NCI-H1092 (cell line): ENCODE measurements at regions not wholly inside any gene's neighbourhood (a gene's known extent, or its start where the extent isn't known, plus 50 kb on each side); places are given as distances from the start of the nearest gene placed in this dataset.

ENCODE experiments used
- DNase-seq: peaks from one replicate; lab custom pipeline; 2025; lab: John Stamatoyannopoulos, UW

DNA sequence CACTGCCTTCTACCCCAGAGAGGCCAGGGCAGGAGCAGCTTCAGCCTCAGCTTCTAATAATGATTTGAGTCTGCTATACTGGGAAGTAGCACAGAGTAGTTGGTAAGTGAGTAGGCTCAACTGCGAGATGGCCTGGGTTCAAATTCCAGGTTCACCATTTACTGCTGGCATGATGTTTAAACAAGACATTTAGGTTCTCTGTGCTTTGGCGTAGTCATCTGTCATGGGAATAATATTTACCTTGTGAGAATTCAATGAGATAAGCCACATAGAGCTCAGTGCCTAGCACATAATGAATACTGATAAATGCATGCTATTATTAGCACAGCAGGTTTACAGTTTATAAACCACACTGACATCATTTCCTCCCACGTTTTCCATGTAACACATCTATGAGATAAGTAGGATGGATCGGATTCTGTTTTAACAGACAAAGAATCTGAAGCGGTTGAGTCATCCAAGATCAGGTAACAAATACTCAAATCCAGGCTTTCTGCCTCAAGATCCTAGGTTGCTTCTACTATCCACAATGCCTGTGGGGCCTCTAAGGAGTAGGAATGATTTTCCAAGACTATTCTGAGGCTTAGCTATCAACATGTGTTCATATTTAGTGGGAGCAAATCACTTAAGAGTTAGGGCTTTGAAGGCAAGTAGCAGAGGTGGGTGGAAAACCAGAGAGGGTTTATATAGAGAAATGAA lies 72.9 kb upstream of the DTNBP1 start:
- DNase-seq, result no peak

GRCh38 chr6:15734118-15734897 lies 71.5 kb upstream of the DTNBP1 start:
- DNase-seq, result no peak

- DNase-seq, result no peak
Observed at GRCh38 chr6:15730922-15731321, 68.1 kb upstream of the DTNBP1 start.

DNA sequence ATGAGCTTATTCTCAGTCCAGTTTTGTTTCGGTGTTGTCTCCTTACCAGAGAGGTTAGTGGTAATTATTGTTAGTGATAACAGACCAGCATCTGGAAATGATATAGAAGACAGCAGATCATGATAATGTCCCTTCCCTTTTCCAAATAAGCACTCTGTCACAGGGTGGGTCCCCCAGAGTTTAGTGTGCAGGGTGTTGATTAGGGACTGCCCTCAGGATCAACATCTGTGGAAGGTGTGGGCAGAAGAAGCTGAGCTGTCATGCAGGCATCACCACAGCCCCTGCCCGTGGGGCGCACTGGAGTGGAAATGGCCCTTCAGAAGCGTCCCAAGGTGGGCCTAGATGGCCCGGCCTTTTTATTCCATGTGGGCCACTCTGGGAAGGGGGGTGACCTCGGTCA lies 67.6 kb upstream of the DTNBP1 start:
- DNase-seq, result no peak

DNA sequence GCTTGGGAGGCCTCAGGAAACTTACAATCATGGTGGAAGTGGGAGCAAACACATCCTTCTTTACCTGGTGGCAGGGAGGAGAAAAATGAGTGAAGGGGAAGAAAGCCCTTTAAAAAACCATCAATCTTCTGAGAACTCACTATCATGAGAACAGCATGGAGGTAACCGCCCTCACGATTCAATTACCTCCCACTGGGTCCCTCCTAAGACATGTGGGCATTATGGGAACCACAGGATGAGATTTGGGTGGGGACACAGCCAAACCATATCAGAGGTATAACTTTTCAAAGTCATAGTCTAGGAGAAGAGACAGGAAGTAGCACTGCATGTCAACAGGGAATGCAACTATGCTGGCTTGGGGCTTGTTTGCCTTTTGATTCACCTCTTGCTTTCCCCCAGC lies 59.9 kb upstream of the DTNBP1 start:
- no peak for DNase-seq

DNA sequence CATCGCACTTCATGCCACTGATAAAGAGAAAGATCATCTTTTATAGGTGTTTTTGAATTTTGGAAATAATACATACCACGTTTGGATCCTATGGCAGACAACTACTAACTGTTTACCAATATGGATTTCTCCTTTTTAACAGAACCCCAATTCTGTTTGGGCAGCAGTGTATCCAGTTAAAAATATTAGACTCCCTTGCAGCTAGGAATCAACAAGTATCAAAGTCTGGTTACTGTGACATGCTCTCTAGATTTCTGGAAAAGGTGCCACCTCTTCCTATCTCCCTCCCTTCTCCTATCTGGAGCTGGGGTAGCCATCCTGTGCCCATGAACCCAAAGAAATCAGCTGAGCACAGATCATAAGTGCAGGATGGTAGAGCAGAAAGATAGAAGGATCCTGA lies 54.1 kb upstream of the DTNBP1 start:
- no peak for DNase-seq

- no peak for DNase-seq
Observed at GRCh38 chr6:15715851-15716250, 53.0 kb upstream of the DTNBP1 start.

DNA sequence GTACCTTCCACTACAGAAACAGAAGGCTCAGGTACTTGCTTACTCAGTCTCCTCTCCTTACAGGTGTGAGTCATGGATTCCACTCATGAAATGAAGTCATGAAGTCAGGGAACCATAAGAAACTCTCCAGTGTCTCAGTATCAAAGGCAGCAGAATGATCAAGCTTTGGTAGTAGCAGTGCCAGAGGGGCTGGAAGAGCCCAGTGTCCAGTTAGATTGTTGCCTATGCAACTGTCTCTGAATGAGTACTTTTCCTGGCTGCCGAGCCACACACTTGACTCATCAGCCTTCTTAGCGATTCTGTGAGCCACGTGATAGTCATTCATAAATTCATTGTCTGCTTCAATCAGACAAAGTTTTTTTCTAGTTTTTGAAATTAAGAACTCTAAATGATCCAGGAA lies 52.2 kb upstream of the DTNBP1 start:
- no peak for DNase-seq

DNA sequence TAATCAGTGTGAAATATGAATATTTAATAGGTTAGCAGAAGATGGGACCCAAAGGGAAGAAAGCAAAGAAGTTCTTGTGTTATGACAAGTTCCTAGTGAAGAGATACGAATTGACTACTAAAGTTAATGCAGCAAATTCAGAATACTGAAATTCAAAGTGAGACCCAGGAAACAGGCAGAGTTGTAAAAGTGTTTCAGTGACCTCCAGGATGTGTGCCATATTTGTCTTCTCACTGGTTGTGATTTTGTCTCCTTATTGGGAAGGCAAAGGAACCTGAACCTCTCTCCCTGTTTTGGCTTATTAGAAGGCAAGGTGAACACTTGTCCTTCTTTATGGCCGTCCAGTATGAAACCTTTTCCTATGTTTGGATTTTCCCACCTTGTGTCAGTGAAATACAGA lies 51.8 kb upstream of the DTNBP1 start:
- no peak for DNase-seq

DNA sequence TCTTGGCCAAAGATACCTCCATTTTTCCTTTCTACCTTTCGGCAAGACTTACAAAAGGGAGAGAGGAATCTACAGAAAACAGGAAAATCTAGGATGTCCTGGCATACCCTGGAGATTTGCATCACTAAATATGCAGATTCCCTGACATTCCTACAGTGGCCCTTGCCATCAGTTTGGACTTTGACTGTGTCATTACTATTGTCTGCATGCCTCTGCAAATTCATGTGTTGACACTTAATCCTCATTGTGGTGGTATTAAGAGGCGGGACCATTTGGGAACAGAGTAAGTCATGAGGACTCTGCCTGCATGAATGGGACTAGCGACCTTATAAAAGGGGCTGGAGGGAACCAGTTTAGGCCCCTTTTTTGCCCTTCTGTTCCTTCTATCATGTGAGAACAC lies 50.5 kb upstream of the DTNBP1 start:
- DNase-seq, result no peak

DNA sequence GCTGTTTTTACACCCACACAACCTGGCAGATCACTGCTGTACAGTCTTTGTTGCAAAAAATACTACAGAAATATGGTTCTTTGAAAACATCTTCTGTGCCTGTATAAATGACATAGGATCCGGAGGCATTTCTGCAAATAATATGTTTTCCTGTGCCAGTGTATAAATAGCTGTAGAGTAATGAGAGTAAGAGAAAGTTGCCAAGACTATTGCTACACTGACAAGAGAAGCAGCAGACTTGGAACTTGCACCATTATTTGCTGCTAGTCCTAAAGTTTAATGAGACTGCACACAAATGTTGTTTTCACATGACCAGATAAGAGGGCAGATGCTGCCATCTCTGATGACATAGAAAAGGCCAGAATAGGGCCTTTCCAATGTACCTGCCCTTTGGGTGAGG lies 50.0 kb upstream of the DTNBP1 start:
- DNase-seq, result no peak
